ENCODE measurements at regions not wholly inside any gene's neighbourhood (a gene's known extent, or its start where the extent isn't known, plus 50 kb on each side); places are given as distances from the start of the nearest gene placed in this dataset.

- Mint-ChIP-seq H3K27me3 (ENCODE audit: unreplicated experiment) (no peaks in the 10 kb centered on the region), H3K9me3 (ENCODE audit: low read depth, unreplicated experiment) (no peaks in the 10 kb centered on the region), H3K4me3 (ENCODE audit: low read depth, unreplicated experiment) (no peak overlapping the region), H3K27ac (ENCODE audit: unreplicated experiment) (no peak overlapping the region), H3K36me3 (ENCODE audit: insufficient read depth, unreplicated experiment) (no peaks in the 10 kb centered on the region), H3K4me1 (ENCODE audit: low read depth, unreplicated experiment) (no peaks in the 10 kb centered on the region)
- BruUV-seq (replicated peaks): no TSS peak
- intact Hi-C loops (cut with micrococcal nuclease; ENCODE audit: unreplicated experiment): no loop called here
- no peak for DNase-seq
- CTCF ChIA-PET: no interaction called here
- TF ChIP-seq, protein P1, sequence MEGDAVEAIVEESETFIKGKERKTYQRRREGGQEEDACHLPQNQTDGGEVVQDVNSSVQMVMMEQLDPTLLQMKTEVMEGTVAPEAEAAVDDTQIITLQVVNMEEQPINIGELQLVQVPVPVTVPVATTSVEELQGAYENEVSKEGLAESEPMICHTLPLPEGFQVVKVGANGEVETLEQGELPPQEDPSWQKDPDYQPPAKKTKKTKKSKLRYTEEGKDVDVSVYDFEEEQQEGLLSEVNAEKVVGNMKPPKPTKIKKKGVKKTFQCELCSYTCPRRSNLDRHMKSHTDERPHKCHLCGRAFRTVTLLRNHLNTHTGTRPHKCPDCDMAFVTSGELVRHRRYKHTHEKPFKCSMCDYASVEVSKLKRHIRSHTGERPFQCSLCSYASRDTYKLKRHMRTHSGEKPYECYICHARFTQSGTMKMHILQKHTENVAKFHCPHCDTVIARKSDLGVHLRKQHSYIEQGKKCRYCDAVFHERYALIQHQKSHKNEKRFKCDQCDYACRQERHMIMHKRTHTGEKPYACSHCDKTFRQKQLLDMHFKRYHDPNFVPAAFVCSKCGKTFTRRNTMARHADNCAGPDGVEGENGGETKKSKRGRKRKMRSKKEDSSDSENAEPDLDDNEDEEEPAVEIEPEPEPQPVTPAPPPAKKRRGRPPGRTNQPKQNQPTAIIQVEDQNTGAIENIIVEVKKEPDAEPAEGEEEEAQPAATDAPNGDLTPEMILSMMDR (IDR thresholded peaks at IDR 0.05; ENCODE audit: unreplicated experiment): no peak
These were observed 132.2 kb upstream of the GULP1 start for GRCh38 chr2:188159484-188159883.

DNA sequence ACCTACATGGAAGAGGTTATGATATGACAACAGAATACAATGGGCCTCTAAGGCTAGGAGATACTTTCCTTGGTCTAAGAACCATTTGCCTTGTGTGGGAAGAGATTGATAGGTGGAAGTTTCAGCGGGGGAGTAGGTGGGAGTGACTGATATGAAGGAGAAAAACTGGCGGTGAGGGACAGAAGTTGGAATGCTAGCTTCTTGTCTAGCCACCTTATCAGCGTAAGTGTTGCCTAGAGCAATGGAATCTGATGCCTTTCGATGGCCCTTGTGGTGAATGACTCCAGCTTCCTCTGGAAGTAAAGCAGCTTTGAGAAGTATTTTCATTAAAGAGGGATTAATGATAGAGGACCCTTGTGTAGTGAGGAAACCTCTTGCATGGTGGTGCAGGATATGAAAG lies 121.3 kb upstream of the GULP1 start:
- intact Hi-C loops (cut with micrococcal nuclease; ENCODE audit: unreplicated experiment): no loop called here
- Mint-ChIP-seq H3K9me3 (ENCODE audit: low read depth, unreplicated experiment) (peaks cover 11% of the 10 kb centered on the region), H3K4me1 (ENCODE audit: low read depth, unreplicated experiment) (no peaks in the 10 kb centered on the region), H3K4me3 (ENCODE audit: low read depth, unreplicated experiment) (no peak overlapping the region), H3K36me3 (ENCODE audit: insufficient read depth, unreplicated experiment) (no peaks in the 10 kb centered on the region), H3K27ac (ENCODE audit: unreplicated experiment) (no peak overlapping the region), H3K27me3 (ENCODE audit: unreplicated experiment) (no peaks in the 10 kb centered on the region)
- BruUV-seq (replicated peaks): no TSS peak
- TF ChIP-seq, protein P1 (IDR thresholded peaks at IDR 0.05; ENCODE audit: unreplicated experiment): no peak
- CTCF ChIA-PET: no interaction called here
- DNase-seq: no peak

- no peaks in the 10 kb centered on the region for H3K27me3 Mint-ChIP-seq (ENCODE audit: unreplicated experiment)
- H3K36me3 Mint-ChIP-seq (ENCODE audit: insufficient read depth, unreplicated experiment): no peaks in the 10 kb centered on the region
- BruUV-seq (replicated peaks): no TSS peak
- intact Hi-C loops (cut with micrococcal nuclease; ENCODE audit: unreplicated experiment): no loop called here
- TF ChIP-seq, protein P1 (IDR thresholded peaks at IDR 0.05; ENCODE audit: unreplicated experiment): no peak
- no peak for DNase-seq
- H3K9me3 Mint-ChIP-seq (ENCODE audit: low read depth, unreplicated experiment): peaks cover 6% of the 10 kb centered on the region
- H3K4me1 Mint-ChIP-seq (ENCODE audit: low read depth, unreplicated experiment): no peaks in the 10 kb centered on the region
- no peak overlapping the region for H3K27ac Mint-ChIP-seq (ENCODE audit: unreplicated experiment)
- no peak overlapping the region for H3K4me3 Mint-ChIP-seq (ENCODE audit: low read depth, unreplicated experiment)
- CTCF ChIA-PET: interaction anchor here (0.6 kb wide), 1 partner anchor 167 kb away, joined by 3 read pairs; no protein-coding TSS in a partner anchor
These were observed 115.1 kb upstream of the GULP1 start for GRCh38 chr2:188176620-188177019.

DNA sequence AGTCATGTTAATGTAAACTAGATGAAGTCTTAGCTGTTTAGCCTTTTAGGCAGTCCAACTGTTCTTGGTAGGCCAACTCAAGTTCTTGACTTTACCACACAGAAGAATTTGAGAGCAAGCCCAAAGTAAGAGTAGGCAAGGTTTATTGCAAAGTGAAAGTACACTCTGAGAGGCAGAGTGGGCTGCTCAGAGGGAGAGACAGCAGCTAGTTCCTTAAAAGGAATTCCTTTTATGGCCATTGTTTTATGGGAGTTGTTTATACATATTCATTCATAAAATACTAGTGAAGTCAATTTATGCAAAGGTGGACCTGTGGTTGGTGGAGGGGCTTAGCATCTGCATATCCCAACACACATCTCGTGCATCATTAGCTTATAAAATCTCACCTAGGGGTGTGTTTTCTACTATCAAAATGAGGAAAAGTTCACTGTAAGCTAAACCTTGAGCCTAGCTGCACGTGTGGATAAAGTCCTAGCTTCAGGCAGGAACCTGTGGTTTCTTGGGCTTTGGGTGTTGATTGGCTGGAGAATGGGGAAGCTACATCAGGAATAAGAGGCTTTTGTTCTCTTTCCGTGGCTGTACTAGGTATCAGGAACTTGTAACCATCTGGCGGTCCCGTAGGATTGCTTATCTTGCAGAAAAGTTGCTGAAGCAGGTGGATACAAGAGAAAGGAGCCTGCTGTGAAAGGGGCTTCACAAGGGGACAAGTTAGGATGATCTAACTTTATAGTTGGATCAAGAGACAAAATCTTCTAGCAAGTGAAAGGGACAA lies 110.4 kb upstream of the GULP1 start:
- CTCF ChIA-PET: no interaction called here
- H3K36me3 Mint-ChIP-seq (ENCODE audit: insufficient read depth, unreplicated experiment): no peaks in the 10 kb centered on the region

More for the DNA sequence above, 110.4 kb upstream of the GULP1 start:
- intact Hi-C loops (cut with micrococcal nuclease; ENCODE audit: unreplicated experiment): no loop called here
- Mint-ChIP-seq H3K4me1 (ENCODE audit: low read depth, unreplicated experiment) (no peaks in the 10 kb centered on the region), H3K27ac (ENCODE audit: unreplicated experiment) (no peak overlapping the region), H3K4me3 (ENCODE audit: low read depth, unreplicated experiment) (no peak overlapping the region), H3K9me3 (ENCODE audit: low read depth, unreplicated experiment) (no peaks in the 10 kb centered on the region), H3K27me3 (ENCODE audit: unreplicated experiment) (no peaks in the 10 kb centered on the region)
- BruUV-seq (replicated peaks): no TSS peak
- DNase-seq: peak; percentile 2
- TF ChIP-seq, protein P1 (IDR thresholded peaks at IDR 0.05; ENCODE audit: unreplicated experiment): no peak
